HEK293 (cell line): ENCODE measurements at regions not wholly inside any gene's neighbourhood (a gene's known extent, or its start where the extent isn't known, plus 50 kb on each side); places are given as distances from the start of the nearest gene placed in this dataset.

ENCODE experiments used
- CTCF ChIA-PET: fragments of 350-600 bp; formaldehyde crosslinking; extraction: SDS; loops from one replicate; lab custom pipeline; 2021; ENCODE audit warnings: antibody characterized with exemption; lab: Yijun Ruan, JAX
- POLR2A ChIA-PET: fragments of 300-600 bp; formaldehyde crosslinking; extraction: SDS; loops from one replicate; lab custom pipeline; 2020; ENCODE audit warnings: antibody characterized with exemption, inconsistent platforms; lab: Yijun Ruan, JAX
- H3K27ac ChIP-seq: fragments of 200-500 bp; sonication (Bioruptor generic); 2 replicates; pipeline ENCODE4 v1.5.1; 2014; ENCODE audit warnings: low read depth, low read length, control low read depth, inconsistent platforms; ENCODE audit errors: extremely low read depth
- H3K36me3 ChIP-seq, 2 experiments: fragments of 200-500 bp in 1 of 2; sonication (Bioruptor generic) in 1 of 2; 1 replicate in 1 of 2; 2 replicates in 1 of 2; pipeline ENCODE4 v1.5.1; 2014 to 2017; ENCODE audit warnings: inconsistent platforms in 2 of 2, low read length in 2 of 2; ENCODE audit not compliant: control insufficient read depth in 2 of 2, insufficient read depth in 1 of 2
- H3K4me1 ChIP-seq: fragments of 200-500 bp; sonication (Bioruptor generic); 2 replicates; pipeline ENCODE4 v1.5.1; 2014; ENCODE audit warnings: mild to moderate bottlenecking, low read length, inconsistent platforms; ENCODE audit not compliant: control insufficient read depth, insufficient read depth
- H3K4me3 ChIP-seq: 2 replicates; pipeline ENCODE4 v1.5.1; 2011; ENCODE audit warnings: low read depth, mild to moderate bottlenecking, control low read depth, low read length, moderate library complexity
- H3K9me3 ChIP-seq: fragments of 200-500 bp; sonication (Bioruptor generic); 2 replicates; pipeline ENCODE4 v1.5.1; 2014; ENCODE audit warnings: low read depth, low read length, inconsistent platforms; ENCODE audit not compliant: control insufficient read depth, insufficient read depth
- HOXA7 ChIP-seq: sonication (generic); formaldehyde crosslinking; IDR thresholded peaks from 2 replicates; pipeline ENCODE4 v1.8.1; 2022; ENCODE audit warnings: missing genetic modification reagents, borderline replicate concordance
- HOXC10 ChIP-seq: sonication (generic); formaldehyde crosslinking; IDR thresholded peaks from 2 replicates; pipeline ENCODE4 v1.8.1; 2023; ENCODE audit warnings: mild to moderate bottlenecking, missing genetic modification reagents
- KLF8 ChIP-seq: fragments of 450-650 bp; formaldehyde crosslinking; IDR thresholded peaks from 2 replicates; pipeline ENCODE4 v1.5.1; 2016; ENCODE audit warnings: missing biosample characterization, missing genetic modification characterization
- TCF7L2 ChIP-seq: IDR thresholded peaks from 2 replicates; pipeline ENCODE4 v1.6.1; 2011; ENCODE audit warnings: low read depth, mild to moderate bottlenecking, inconsistent platforms, low read length, moderate library complexity, borderline replicate concordance
- ZEB2 ChIP-seq: fragments of 450-650 bp; formaldehyde crosslinking; IDR thresholded peaks from 2 replicates; pipeline ENCODE4 v1.5.1; 2016; ENCODE audit warnings: missing biosample characterization, missing genetic modification characterization
- ZNF10 ChIP-seq: fragments of 450-650 bp; formaldehyde crosslinking; IDR thresholded peaks from 2 replicates; pipeline ENCODE4 v1.5.1; 2017; ENCODE audit warnings: missing biosample characterization, missing genetic modification characterization
- ZNF132 ChIP-seq: fragments of 450-650 bp; formaldehyde crosslinking; IDR thresholded peaks from 2 replicates; pipeline ENCODE4 v1.5.1; 2017; ENCODE audit warnings: missing biosample characterization, missing genetic modification characterization, borderline replicate concordance
- ZNF184 ChIP-seq: fragments of 450-650 bp; IDR thresholded peaks from 2 replicates; pipeline ENCODE4 v1.5.1; 2018; ENCODE audit warnings: missing biosample characterization, mild to moderate bottlenecking, missing genetic modification characterization
- ZNF2 ChIP-seq: fragments of 450-650 bp; formaldehyde crosslinking; IDR thresholded peaks from 2 replicates; pipeline ENCODE4 v1.5.1; 2016; ENCODE audit warnings: missing biosample characterization, missing genetic modification characterization
- ZNF223 ChIP-seq: fragments of 450-650 bp; formaldehyde crosslinking; IDR thresholded peaks from 2 replicates; pipeline ENCODE4 v1.5.1; 2016; ENCODE audit warnings: missing biosample characterization, missing genetic modification characterization
- ZNF341 ChIP-seq: fragments of 450-650 bp; formaldehyde crosslinking; IDR thresholded peaks from 2 replicates; pipeline ENCODE4; 2016; ENCODE audit warnings: low read depth, missing biosample characterization, missing genetic modification characterization
- ZNF366 ChIP-seq: fragments of 450-650 bp; formaldehyde crosslinking; conservative IDR thresholded peaks from 2 replicates; pipeline ENCODE4 v1.5.1; 2016; ENCODE audit warnings: missing biosample characterization, missing genetic modification characterization
- ZNF843 ChIP-seq: fragments of 450-650 bp; formaldehyde crosslinking; IDR thresholded peaks from 2 replicates; pipeline ENCODE4 v1.5.1; 2016; ENCODE audit warnings: missing biosample characterization, missing genetic modification characterization
- TF ChIP-seq, protein P1 (sequence below): fragments of 450-650 bp; formaldehyde crosslinking; IDR thresholded peaks from 2 replicates; pipeline ENCODE4 v1.5.1; 2016; ENCODE audit warnings: missing biosample characterization, missing genetic modification characterization
- TF ChIP-seq, protein P2 (sequence below): fragments of 450-650 bp; formaldehyde crosslinking; IDR thresholded peaks from 2 replicates; pipeline ENCODE4 v1.5.1; 2016; ENCODE audit warnings: missing biosample characterization, missing genetic modification characterization
- TF ChIP-seq, protein P3 (sequence below): fragments of 450-650 bp; formaldehyde crosslinking; IDR thresholded peaks from 2 replicates; pipeline ENCODE4 v1.5.1; 2016; ENCODE audit warnings: missing biosample characterization, missing genetic modification characterization, borderline replicate concordance
- TF ChIP-seq, protein P4 (sequence below): fragments of 450-650 bp; formaldehyde crosslinking; IDR thresholded peaks from 2 replicates; pipeline ENCODE4 v1.5.1; 2016; ENCODE audit warnings: missing biosample characterization, missing genetic modification characterization, low read depth
- TF ChIP-seq, protein P5 (sequence below): fragments of 450-650 bp; formaldehyde crosslinking; IDR thresholded peaks from 2 replicates; pipeline ENCODE4 v1.5.1; 2017; ENCODE audit warnings: missing biosample characterization, missing genetic modification characterization

DNA sequence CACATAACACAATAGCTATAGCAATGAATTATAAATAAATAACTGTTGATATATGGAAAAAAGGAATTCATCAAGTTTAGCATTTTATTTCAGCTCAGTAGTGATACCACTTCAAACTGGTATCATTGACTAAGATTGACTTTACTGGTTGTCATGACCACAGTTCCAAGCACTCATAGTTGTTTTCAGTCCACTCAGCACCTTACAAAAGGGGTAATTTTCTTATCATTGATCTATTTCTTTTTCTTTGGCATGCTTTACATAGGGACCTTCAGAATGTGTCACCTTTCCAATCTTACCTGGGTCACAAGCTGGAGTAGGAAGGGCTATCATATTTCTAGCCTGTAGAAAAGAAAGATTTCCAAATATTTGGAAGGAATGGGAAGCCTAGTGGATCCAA, 275.5 kb upstream of the TMEM229A start (continued):
- TF ChIP-seq, protein P1, sequence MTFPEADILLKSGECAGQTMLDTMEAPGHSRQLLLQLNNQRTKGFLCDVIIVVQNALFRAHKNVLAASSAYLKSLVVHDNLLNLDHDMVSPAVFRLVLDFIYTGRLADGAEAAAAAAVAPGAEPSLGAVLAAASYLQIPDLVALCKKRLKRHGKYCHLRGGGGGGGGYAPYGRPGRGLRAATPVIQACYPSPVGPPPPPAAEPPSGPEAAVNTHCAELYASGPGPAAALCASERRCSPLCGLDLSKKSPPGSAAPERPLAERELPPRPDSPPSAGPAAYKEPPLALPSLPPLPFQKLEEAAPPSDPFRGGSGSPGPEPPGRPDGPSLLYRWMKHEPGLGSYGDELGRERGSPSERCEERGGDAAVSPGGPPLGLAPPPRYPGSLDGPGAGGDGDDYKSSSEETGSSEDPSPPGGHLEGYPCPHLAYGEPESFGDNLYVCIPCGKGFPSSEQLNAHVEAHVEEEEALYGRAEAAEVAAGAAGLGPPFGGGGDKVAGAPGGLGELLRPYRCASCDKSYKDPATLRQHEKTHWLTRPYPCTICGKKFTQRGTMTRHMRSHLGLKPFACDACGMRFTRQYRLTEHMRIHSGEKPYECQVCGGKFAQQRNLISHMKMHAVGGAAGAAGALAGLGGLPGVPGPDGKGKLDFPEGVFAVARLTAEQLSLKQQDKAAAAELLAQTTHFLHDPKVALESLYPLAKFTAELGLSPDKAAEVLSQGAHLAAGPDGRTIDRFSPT (tag by site-specific recombination) = no peak

DNA sequence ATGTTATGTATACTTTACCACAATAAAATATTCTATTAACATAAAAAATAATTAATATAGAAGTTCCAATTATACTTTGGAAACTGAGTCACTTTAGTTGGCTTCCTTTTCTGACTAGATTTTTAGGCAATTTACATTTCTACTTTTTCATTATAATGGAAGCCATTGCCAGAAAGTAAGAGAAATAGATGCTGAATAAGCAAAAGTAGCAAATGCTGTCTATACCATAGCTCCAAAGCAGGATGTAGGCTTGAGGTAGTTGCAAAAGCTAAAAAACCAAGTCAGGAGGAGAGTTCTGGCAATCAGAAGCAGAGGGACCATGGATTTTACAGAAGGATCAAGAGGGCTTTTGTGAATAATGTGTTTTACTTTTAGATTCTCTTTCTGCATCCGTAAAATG, 262.4 kb upstream of the TMEM229A start:
- TF ChIP-seq ZNF2 (tag by site-specific recombination) = no peak
- TF ChIP-seq HOXC10 = no peak
- TF ChIP-seq HOXA7 (CRISPR knock-in tag) = no peak
- TF ChIP-seq, protein P2, sequence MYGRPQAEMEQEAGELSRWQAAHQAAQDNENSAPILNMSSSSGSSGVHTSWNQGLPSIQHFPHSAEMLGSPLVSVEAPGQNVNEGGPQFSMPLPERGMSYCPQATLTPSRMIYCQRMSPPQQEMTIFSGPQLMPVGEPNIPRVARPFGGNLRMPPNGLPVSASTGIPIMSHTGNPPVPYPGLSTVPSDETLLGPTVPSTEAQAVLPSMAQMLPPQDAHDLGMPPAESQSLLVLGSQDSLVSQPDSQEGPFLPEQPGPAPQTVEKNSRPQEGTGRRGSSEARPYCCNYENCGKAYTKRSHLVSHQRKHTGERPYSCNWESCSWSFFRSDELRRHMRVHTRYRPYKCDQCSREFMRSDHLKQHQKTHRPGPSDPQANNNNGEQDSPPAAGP = no peak
- TF ChIP-seq, protein P3, sequence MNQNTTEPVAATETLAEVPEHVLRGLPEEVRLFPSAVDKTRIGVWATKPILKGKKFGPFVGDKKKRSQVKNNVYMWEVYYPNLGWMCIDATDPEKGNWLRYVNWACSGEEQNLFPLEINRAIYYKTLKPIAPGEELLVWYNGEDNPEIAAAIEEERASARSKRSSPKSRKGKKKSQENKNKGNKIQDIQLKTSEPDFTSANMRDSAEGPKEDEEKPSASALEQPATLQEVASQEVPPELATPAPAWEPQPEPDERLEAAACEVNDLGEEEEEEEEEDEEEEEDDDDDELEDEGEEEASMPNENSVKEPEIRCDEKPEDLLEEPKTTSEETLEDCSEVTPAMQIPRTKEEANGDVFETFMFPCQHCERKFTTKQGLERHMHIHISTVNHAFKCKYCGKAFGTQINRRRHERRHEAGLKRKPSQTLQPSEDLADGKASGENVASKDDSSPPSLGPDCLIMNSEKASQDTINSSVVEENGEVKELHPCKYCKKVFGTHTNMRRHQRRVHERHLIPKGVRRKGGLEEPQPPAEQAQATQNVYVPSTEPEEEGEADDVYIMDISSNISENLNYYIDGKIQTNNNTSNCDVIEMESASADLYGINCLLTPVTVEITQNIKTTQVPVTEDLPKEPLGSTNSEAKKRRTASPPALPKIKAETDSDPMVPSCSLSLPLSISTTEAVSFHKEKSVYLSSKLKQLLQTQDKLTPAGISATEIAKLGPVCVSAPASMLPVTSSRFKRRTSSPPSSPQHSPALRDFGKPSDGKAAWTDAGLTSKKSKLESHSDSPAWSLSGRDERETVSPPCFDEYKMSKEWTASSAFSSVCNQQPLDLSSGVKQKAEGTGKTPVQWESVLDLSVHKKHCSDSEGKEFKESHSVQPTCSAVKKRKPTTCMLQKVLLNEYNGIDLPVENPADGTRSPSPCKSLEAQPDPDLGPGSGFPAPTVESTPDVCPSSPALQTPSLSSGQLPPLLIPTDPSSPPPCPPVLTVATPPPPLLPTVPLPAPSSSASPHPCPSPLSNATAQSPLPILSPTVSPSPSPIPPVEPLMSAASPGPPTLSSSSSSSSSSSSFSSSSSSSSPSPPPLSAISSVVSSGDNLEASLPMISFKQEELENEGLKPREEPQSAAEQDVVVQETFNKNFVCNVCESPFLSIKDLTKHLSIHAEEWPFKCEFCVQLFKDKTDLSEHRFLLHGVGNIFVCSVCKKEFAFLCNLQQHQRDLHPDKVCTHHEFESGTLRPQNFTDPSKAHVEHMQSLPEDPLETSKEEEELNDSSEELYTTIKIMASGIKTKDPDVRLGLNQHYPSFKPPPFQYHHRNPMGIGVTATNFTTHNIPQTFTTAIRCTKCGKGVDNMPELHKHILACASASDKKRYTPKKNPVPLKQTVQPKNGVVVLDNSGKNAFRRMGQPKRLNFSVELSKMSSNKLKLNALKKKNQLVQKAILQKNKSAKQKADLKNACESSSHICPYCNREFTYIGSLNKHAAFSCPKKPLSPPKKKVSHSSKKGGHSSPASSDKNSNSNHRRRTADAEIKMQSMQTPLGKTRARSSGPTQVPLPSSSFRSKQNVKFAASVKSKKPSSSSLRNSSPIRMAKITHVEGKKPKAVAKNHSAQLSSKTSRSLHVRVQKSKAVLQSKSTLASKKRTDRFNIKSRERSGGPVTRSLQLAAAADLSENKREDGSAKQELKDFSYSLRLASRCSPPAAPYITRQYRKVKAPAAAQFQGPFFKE (tag by site-specific recombination) = no peak
- TF ChIP-seq ZNF132 (tag by site-specific recombination) = no peak
- TF ChIP-seq ZNF184 (tag by site-specific recombination) = no peak
- TF ChIP-seq, protein P4, sequence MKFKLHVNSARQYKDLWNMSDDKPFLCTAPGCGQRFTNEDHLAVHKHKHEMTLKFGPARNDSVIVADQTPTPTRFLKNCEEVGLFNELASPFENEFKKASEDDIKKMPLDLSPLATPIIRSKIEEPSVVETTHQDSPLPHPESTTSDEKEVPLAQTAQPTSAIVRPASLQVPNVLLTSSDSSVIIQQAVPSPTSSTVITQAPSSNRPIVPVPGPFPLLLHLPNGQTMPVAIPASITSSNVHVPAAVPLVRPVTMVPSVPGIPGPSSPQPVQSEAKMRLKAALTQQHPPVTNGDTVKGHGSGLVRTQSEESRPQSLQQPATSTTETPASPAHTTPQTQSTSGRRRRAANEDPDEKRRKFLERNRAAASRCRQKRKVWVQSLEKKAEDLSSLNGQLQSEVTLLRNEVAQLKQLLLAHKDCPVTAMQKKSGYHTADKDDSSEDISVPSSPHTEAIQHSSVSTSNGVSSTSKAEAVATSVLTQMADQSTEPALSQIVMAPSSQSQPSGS (tag by site-specific recombination) = no peak
- no peak for TF ChIP-seq KLF8 (tag by site-specific recombination)
- no peak for TF ChIP-seq ZNF341 (tag by site-specific recombination)
- no peak for TF ChIP-seq ZNF843 (tag by site-specific recombination)
- no peak for TF ChIP-seq ZEB2 (tag by site-specific recombination)
- no peak for TF ChIP-seq ZNF366 (tag by site-specific recombination)
- TF ChIP-seq, protein P5, sequence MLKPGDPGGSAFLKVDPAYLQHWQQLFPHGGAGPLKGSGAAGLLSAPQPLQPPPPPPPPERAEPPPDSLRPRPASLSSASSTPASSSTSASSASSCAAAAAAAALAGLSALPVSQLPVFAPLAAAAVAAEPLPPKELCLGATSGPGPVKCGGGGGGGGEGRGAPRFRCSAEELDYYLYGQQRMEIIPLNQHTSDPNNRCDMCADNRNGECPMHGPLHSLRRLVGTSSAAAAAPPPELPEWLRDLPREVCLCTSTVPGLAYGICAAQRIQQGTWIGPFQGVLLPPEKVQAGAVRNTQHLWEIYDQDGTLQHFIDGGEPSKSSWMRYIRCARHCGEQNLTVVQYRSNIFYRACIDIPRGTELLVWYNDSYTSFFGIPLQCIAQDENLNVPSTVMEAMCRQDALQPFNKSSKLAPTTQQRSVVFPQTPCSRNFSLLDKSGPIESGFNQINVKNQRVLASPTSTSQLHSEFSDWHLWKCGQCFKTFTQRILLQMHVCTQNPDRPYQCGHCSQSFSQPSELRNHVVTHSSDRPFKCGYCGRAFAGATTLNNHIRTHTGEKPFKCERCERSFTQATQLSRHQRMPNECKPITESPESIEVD (tag by site-specific recombination) = no peak
- no peak for TF ChIP-seq ZNF223 (tag by site-specific recombination)
- no peak for TF ChIP-seq TCF7L2
- TF ChIP-seq ZNF10 (tag by site-specific recombination) = no peak
- H3K4me3 ChIP-seq = no peak overlapping the region
- no peaks in the 10 kb centered on the region for H3K9me3 ChIP-seq
- no peaks in the 10 kb centered on the region for H3K4me1 ChIP-seq
- ChIA-PET POLR2A (no interaction called here), CTCF (no interaction called here)
- H3K27ac ChIP-seq = no peak overlapping the region
- H3K36me3 ChIP-seq = no peaks in the 10 kb centered on the region
